ENCODE measurements at regions not wholly inside any gene's neighbourhood (a gene's known extent, or its start where the extent isn't known, plus 50 kb on each side); places are given as distances from the start of the nearest gene placed in this dataset.

DNA sequence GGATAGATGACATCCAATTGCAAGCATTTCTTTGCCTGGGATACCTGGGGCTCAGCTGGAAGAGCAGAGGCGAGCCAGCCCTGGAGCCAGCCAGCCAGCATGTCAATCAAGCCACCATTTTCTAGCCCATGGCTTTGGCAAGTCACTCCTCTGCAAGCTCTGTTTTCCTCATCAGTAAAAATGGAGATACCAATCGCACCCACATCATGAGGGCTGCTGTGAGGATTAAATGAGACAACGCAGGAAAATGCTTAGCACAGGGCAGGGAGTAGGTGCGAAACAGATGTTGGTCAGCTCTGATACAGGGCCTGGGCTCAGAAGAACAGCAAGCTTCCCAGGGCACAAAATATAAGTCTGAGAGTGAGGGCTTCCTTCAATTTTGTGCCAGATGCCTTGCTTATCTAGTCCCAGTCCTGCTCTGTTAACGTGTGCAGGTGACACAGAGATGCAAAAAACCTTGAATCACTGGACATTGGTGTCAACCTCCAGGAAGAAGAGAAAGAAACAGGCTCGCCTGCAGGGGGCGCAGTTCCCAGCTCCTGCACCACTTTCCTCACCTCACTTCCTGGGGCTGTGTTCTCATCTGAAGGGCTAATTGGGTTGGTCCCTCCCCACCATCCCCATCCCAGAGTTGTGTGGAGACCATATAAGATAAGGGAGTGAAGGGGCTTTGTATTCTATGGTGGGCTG is 72.8 kb upstream of the CACUL1 start:
- FAIRE-seq (no peak), DNase-seq (ENCODE audit: low read depth in 1 of 2, low spot score in 2 of 2) (peak in 1 of 2 experiments; percentile 58)
- Histone ChIP-seq H3K23ac (ENCODE audit: insufficient read length) (no peak overlapping the region), H3K14ac (ENCODE audit: insufficient read length) (no peak overlapping the region), H2BK12ac (ENCODE audit: low read depth, low read length) (no peak overlapping the region), H3K4me3 (ENCODE audit: extremely low read depth in 1 of 4, insufficient read depth in 2 of 4, low read depth in 3 of 4, low read length in 4 of 4) (no peak overlapping the region), H3K56ac (replicated peaks; ENCODE audit: insufficient read length, low read depth, low read length) (no peak overlapping the region), H4K8ac (ENCODE audit: extremely low read depth, insufficient read depth, low read length) (no peak overlapping the region), H3K4me2 (ENCODE audit: insufficient read depth in 1 of 2, low read depth in 2 of 2, low read length in 2 of 2) (no peak overlapping the region), H3K27me3 (replicated peaks in 1 of 4; ENCODE audit: control insufficient read depth in 3 of 4, extremely low read depth in 1 of 4, insufficient read depth in 3 of 4, low read length in 3 of 4) (no peaks in the 10 kb centered on the region), H2BK120ac (replicated peaks; ENCODE audit: low read depth, low read length) (no peak overlapping the region), H3K36me3 (ENCODE audit: control insufficient read depth in 2 of 4, insufficient read depth in 4 of 4, low read length in 3 of 4) (no peaks in the 10 kb centered on the region), H4K91ac (replicated peaks; ENCODE audit: insufficient read length, low read length) (no peak overlapping the region), H3K18ac (ENCODE audit: extremely low read depth, low read length) (no peak overlapping the region), H3K27ac (ENCODE audit: low read depth, low read length) (no peak overlapping the region), H3K79me2 (ENCODE audit: control insufficient read depth in 1 of 2, insufficient read depth in 2 of 2, low read length in 2 of 2) (no peaks in the 10 kb centered on the region), H2BK15ac (ENCODE audit: low read length) (no peak overlapping the region), H3K4me1 (replicated peaks in 1 of 4; ENCODE audit: control insufficient read depth in 3 of 4, insufficient read depth in 4 of 4, low read length in 3 of 4) (no peaks in the 10 kb centered on the region), H2AK5ac (ENCODE audit: low read depth, low read length) (no peak overlapping the region), H4K20me1 (replicated peaks in 1 of 2; ENCODE audit: control insufficient read depth in 1 of 2, insufficient read depth in 2 of 2, low read length in 2 of 2) (no peaks in the 10 kb centered on the region), H3K79me1 (ENCODE audit: low read depth, low read length) (no peaks in the 10 kb centered on the region), H2BK20ac (ENCODE audit: low read length) (no peak overlapping the region), H3K9me3 (ENCODE audit: insufficient read depth in 2 of 2, low read depth in 1 of 2, low read length in 1 of 2) (peaks cover 0 to 11% of the 10 kb centered on the region in 2 experiments; a peak in 3 of 4 replicates), H3K9ac (replicated peaks in 1 of 4; ENCODE audit: extremely low read depth in 1 of 4, low read depth in 3 of 4, low read length in 3 of 4) (no peak overlapping the region), H3K4ac (replicated peaks; ENCODE audit: insufficient read length, low read depth, low read length) (no peak overlapping the region), H2AFZ (ENCODE audit: low read length) (no peak overlapping the region), H4K5ac (ENCODE audit: insufficient read length, low read depth, low read length) (no peak overlapping the region), H2BK5ac (ENCODE audit: low read depth, low read length) (no peak overlapping the region), H3K23me2 (ENCODE audit: low read depth, low read length) (no peaks in the 10 kb centered on the region)
- CTCF ChIA-PET (ENCODE audit: partially characterized antibody) = interaction anchor here (0.6 to 3.3 kb wide), 16 partner anchors 10 to 222 kb away, joined by 3 to 21 read pairs (median 4); partner anchors contain the start of gene CACUL1
- WGBS, 2 experiments (ENCODE audit: extremely low coverage in 1 of 2, insufficient coverage in 1 of 2, insufficient read length in 1 of 2, insufficient replicate concordance in 2 of 2, low coverage in 1 of 2, low lambda C conversion rate in 2 of 2, missing lambda C conversion rate in 1 of 2) = 92% methylated on average over 7 of the region's 7 CpGs; no CpG with 5 or more reads in 1 of the 2 experiments
- POLR2A ChIA-PET (ENCODE audit: partially characterized antibody) = interaction anchor here (0.6 kb wide), 1 partner anchor 205 kb away, joined by 3 read pairs; no protein-coding TSS in a partner anchor
- TF ChIP-seq RAD21 (IDR thresholded peaks at IDR 0.05 in 1 of 2, conservative IDR thresholded peaks at IDR 0.05 in 1 of 2; ENCODE audit: low read depth in 2 of 2, low read length in 2 of 2) = peak; percentile 3 to 22; a peak in 2 of 4 replicates
- TF ChIP-seq TBP (IDR thresholded peaks at IDR 0.05; ENCODE audit: low read depth, low read length) = no peak
- TF ChIP-seq ZNF274 (IDR thresholded peaks at IDR 0.05; ENCODE audit: borderline replicate concordance, extremely low read depth, low read length) = no peak
- TF ChIP-seq CHD2 (IDR thresholded peaks at IDR 0.05; ENCODE audit: low read length) = no peak
- TF ChIP-seq, protein P1, sequence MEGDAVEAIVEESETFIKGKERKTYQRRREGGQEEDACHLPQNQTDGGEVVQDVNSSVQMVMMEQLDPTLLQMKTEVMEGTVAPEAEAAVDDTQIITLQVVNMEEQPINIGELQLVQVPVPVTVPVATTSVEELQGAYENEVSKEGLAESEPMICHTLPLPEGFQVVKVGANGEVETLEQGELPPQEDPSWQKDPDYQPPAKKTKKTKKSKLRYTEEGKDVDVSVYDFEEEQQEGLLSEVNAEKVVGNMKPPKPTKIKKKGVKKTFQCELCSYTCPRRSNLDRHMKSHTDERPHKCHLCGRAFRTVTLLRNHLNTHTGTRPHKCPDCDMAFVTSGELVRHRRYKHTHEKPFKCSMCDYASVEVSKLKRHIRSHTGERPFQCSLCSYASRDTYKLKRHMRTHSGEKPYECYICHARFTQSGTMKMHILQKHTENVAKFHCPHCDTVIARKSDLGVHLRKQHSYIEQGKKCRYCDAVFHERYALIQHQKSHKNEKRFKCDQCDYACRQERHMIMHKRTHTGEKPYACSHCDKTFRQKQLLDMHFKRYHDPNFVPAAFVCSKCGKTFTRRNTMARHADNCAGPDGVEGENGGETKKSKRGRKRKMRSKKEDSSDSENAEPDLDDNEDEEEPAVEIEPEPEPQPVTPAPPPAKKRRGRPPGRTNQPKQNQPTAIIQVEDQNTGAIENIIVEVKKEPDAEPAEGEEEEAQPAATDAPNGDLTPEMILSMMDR (IDR thresholded peaks at IDR 0.05; ENCODE audit: control extremely low read depth in 1 of 3, insufficient read depth in 1 of 3, low read depth in 1 of 3, low read length in 3 of 3) = peak; percentile 5 to 69 (median 53); a peak in 2 of 4 replicates
- TF ChIP-seq CBX5 (IDR thresholded peaks at IDR 0.05; ENCODE audit: low read depth, low read length) = no peak
- TF ChIP-seq CREB1 (IDR thresholded peaks at IDR 0.05) = no peak
- no peak for TF ChIP-seq TEAD4 (IDR thresholded peaks at IDR 0.05; ENCODE audit: low read depth, low read length)
- TF ChIP-seq, protein P2, sequence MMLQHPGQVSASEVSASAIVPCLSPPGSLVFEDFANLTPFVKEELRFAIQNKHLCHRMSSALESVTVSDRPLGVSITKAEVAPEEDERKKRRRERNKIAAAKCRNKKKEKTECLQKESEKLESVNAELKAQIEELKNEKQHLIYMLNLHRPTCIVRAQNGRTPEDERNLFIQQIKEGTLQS (IDR thresholded peaks at IDR 0.05; ENCODE audit: insufficient read depth, low read depth, low read length) = no peak
- no peak for TF ChIP-seq TAF7 (optimal IDR thresholded peaks at IDR 0.05; ENCODE audit: borderline replicate concordance, low read depth, low read length)

All from H1 (cell line).